Effector memory CD8-positive, alpha-beta T cell (primary cell): ENCODE measurements at regions not wholly inside any gene's neighbourhood (a gene's known extent, or its start where the extent isn't known, plus 50 kb on each side); places are given as distances from the start of the nearest gene placed in this dataset.
"Not testable (repeated sequence)": the region's sequence is repeated elsewhere in the genome, so short reads cannot be mapped to it uniquely, and the experiment has no call there.

ENCODE experiments used
- ATAC-seq: fragments of 150-1000 bp; cut with Tn5 transposase; replicated peaks from 2 replicates; pipeline ENCODE4 v1.10.0; 2021; ENCODE audit warnings: mild to moderate bottlenecking, moderate library complexity
- DNase-seq, 3 experiments: peaks; one replicate each; pipeline ENCODE4 v3.0.0; 2021
- H3K27ac Mint-ChIP-seq, 2 donors: one replicate each; pipeline ENCODE4 v1.8.0; 2022; ENCODE audit warnings: mild to moderate bottlenecking in 2 of 2, mixed read lengths in 2 of 2, moderate library complexity in 2 of 2
- H3K27me3 Mint-ChIP-seq, 2 donors: one replicate each; pipeline ENCODE4 v1.8.0; 2022; ENCODE audit warnings: mixed read lengths in 2 of 2
- H3K36me3 Mint-ChIP-seq: one replicate; pipeline ENCODE4 v1.8.0; 2022; ENCODE audit warnings: mild to moderate bottlenecking, moderate library complexity, mixed read lengths; ENCODE audit not compliant: insufficient read depth
- H3K4me1 Mint-ChIP-seq, 2 donors: one replicate each; pipeline ENCODE4 v1.8.0; 2022; ENCODE audit warnings: low read depth in 2 of 2, mixed read lengths in 2 of 2
- H3K4me3 Mint-ChIP-seq, 2 donors: one replicate each; pipeline ENCODE4 v1.8.0; 2022; ENCODE audit warnings: mild to moderate bottlenecking in 2 of 2, mixed read lengths in 2 of 2, moderate library complexity in 2 of 2
- H3K9me3 Mint-ChIP-seq, 2 donors: one replicate each; pipeline ENCODE4 v1.8.0; 2022; ENCODE audit warnings: mixed read lengths in 2 of 2

DNA sequence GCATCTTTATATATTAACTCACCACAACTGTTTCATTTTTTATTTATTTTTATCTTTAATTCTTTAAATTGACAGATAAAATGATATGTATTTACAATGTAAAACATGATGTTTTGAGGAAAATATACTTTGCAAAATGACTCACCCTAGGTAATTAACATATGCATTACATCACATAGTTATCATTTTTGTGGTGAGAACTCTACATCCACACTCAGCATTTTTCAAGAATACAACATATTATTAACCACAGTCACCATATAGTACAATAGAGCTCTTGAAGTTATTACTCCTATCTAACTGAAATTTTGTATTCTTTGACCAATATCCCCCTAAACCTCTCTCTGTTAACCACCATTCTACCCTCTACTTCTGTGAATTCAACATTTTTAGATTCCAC lies 194.7 kb upstream of the KIF2B start:
- Mint-ChIP-seq H3K4me3 (no peak overlapping the region), H3K27ac (no peak overlapping the region), H3K36me3 (no peaks in the 10 kb centered on the region), H3K9me3 (peaks cover 4 to 7% of the 10 kb centered on the region in 2 donors), H3K4me1 (no peaks in the 10 kb centered on the region), H3K27me3 (no peaks in the 10 kb centered on the region)
- DNase-seq: no peak
- no peak for ATAC-seq

DNA sequence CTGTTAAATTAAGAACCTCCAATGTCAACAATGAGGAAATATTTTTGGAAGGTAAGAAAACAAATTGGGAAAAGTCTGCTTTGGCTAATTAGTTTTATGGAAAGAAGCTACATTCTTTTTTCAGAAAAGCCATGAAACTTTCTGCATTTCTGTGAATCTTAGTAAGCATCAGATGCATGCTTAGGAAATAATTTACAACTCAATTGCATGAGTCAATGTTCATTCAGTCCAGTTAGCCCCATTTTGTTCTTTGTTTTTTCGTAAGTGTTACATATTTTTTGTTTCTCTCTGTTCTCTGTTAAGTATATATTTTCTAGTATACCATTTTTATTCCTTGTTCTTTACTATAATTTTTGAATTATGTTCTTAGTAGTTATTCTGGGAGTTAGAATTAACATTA lies 195.2 kb upstream of the KIF2B start:
- ATAC-seq (no peak), DNase-seq (no peak)
- Mint-ChIP-seq H3K4me3 (no peak overlapping the region), H3K27me3 (no peaks in the 10 kb centered on the region), H3K4me1 (no peaks in the 10 kb centered on the region), H3K9me3 (peaks cover 3 to 7% of the 10 kb centered on the region in 2 donors), H3K36me3 (no peaks in the 10 kb centered on the region), H3K27ac (no peak overlapping the region)

GRCh38 chr17:53626286-53626685 lies 196.4 kb upstream of the KIF2B start:
- Mint-ChIP-seq H3K27ac (no peak overlapping the region), H3K27me3 (no peaks in the 10 kb centered on the region), H3K4me3 (no peak overlapping the region), H3K9me3 (peaks cover 2 to 7% of the 10 kb centered on the region in 2 donors), H3K4me1 (no peaks in the 10 kb centered on the region), H3K36me3 (no peaks in the 10 kb centered on the region)
- ATAC-seq: no peak
- DNase-seq: no peak

DNA sequence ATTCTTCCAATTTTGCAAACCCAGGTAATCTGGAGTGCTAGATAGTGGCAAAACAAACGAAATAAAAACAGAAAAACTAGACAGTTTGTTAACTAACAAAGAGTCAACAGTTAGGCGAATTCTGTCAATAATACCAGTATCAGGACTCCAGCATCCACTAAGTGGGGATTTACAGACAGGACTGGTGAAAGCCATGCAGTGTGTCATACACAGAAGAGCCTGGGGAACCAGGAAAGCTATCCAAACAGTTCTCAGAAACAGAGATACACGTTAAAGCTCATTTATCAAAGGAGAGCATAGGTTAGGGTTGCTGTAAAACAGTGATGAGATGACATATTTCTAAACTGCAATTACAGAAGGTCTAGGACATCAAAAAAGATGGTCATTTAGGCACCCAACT lies 203.7 kb upstream of the KIF2B start:
- H3K9me3 Mint-ChIP-seq: peaks cover 0 to 3% of the 10 kb centered on the region in 2 donors
- no peak overlapping the region for H3K27ac Mint-ChIP-seq
- H3K27me3 Mint-ChIP-seq: no peaks in the 10 kb centered on the region
- no peak overlapping the region for H3K4me3 Mint-ChIP-seq
- H3K36me3 Mint-ChIP-seq: no peaks in the 10 kb centered on the region
- H3K4me1 Mint-ChIP-seq: no peaks in the 10 kb centered on the region
- no peak for DNase-seq
- no peak for ATAC-seq

GRCh38 chr17:53608208-53608607 lies 214.5 kb upstream of the KIF2B start:
- not testable (repeated sequence) for H3K36me3 Mint-ChIP-seq, H3K27me3 Mint-ChIP-seq, DNase-seq, H3K4me3 Mint-ChIP-seq, H3K4me1 Mint-ChIP-seq, ATAC-seq, H3K27ac Mint-ChIP-seq
- peaks cover 10 to 28% of the 10 kb centered on the region in 2 donors for H3K9me3 Mint-ChIP-seq

DNA sequence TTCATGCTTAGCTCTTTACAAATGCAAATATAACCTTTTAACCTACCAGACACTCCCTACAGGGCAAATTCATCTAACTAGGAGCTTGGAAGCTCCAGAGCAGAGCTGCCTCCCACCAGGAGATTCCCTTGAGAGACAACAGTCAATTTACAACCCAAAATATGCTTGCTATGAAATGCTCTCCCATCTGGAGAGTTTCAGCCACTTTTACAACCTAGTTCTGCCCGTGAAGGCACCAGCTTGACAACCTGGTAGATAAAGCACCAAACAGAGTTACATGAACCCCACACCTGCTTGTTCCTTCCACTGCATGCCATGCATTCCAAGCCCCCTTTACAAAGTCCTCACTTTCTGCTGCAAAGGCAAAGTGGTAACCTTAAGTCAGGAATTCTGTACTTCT lies 215.3 kb upstream of the KIF2B start:
- Mint-ChIP-seq H3K4me3 (no peak overlapping the region), H3K27ac (no peak overlapping the region)

DNA sequence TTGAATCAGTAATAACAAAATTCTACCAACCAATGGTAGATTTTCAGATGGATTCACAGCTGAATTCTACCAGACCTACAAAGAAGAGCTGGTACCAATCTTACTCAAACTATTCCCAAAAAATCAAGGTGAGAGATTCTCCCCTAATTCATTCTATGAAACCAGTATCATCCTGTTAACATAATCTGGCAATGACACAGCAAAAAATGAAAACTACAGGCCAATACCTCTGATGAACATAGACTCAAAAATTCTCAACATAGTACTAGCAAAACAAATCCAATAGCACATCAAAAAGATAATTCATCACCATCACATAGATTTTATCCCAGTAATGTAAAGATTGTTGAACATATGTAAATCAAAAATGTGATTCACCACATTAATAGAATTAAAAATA lies 234.4 kb upstream of the KIF2B start:
- H3K4me3 Mint-ChIP-seq: no peak overlapping the region
- no peaks in the 10 kb centered on the region for H3K27me3 Mint-ChIP-seq
- DNase-seq (no peak), ATAC-seq (no peak)
- no peak overlapping the region for H3K27ac Mint-ChIP-seq
- H3K4me1 Mint-ChIP-seq: no peaks in the 10 kb centered on the region
- H3K36me3 Mint-ChIP-seq: peaks cover 2% of the 10 kb centered on the region
- H3K9me3 Mint-ChIP-seq: peaks cover 15 to 20% of the 10 kb centered on the region in 2 donors

More for the DNA sequence above, 215.3 kb upstream of the KIF2B start:
- DNase-seq: no peak
- Mint-ChIP-seq H3K36me3 (no peaks in the 10 kb centered on the region), H3K4me1 (no peaks in the 10 kb centered on the region), H3K9me3 (peaks cover 10 to 34% of the 10 kb centered on the region in 2 donors), H3K27me3 (no peaks in the 10 kb centered on the region)
- no peak for ATAC-seq

- ATAC-seq (no peak), DNase-seq (no peak)
- no peaks in the 10 kb centered on the region for H3K27me3 Mint-ChIP-seq
- H3K9me3 Mint-ChIP-seq: peaks cover 6 to 14% of the 10 kb centered on the region in 2 donors
- H3K4me3 Mint-ChIP-seq: no peak overlapping the region
- H3K4me1 Mint-ChIP-seq: no peaks in the 10 kb centered on the region
- no peak overlapping the region for H3K27ac Mint-ChIP-seq
- H3K36me3 Mint-ChIP-seq: peaks cover 3% of the 10 kb centered on the region
Observed at GRCh38 chr17:53574038-53574437, 248.7 kb upstream of the KIF2B start.

- H3K9me3 Mint-ChIP-seq: peaks cover 5 to 6% of the 10 kb centered on the region in 2 donors
- no peak overlapping the region for H3K4me3 Mint-ChIP-seq
- H3K4me1 Mint-ChIP-seq: no peaks in the 10 kb centered on the region
- H3K36me3 Mint-ChIP-seq: peaks cover 3% of the 10 kb centered on the region
- ATAC-seq (no peak), DNase-seq (no peak)
- no peak overlapping the region for H3K27ac Mint-ChIP-seq
- no peaks in the 10 kb centered on the region for H3K27me3 Mint-ChIP-seq
Observed at GRCh38 chr17:53571342-53571741, 251.4 kb upstream of the KIF2B start.

DNA sequence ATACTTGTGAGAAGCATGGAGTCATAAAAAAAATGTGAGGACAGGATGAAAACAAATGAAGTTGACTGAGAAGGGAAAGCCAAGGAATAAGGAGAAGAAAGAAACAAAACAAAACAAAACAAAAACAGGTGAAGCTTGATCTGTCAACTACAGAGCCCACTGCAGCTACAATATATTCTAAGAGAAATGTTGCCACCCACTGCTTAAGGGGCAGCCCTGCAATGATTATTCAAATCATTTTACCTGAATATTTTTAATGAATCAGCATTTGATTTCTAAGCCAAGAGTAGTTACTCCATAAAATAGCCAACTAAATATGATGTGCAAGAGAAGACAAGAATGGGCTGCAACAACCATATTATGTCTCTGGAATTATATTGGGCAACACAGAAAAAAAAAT lies 252.0 kb upstream of the KIF2B start:
- no peak overlapping the region for H3K27ac Mint-ChIP-seq
- peaks cover 3% of the 10 kb centered on the region for H3K36me3 Mint-ChIP-seq
- H3K9me3 Mint-ChIP-seq: peaks cover 5 to 6% of the 10 kb centered on the region in 2 donors
- no peaks in the 10 kb centered on the region for H3K27me3 Mint-ChIP-seq
- no peak overlapping the region for H3K4me3 Mint-ChIP-seq
- ATAC-seq (no peak), DNase-seq (no peak)
- H3K4me1 Mint-ChIP-seq: no peaks in the 10 kb centered on the region

DNA sequence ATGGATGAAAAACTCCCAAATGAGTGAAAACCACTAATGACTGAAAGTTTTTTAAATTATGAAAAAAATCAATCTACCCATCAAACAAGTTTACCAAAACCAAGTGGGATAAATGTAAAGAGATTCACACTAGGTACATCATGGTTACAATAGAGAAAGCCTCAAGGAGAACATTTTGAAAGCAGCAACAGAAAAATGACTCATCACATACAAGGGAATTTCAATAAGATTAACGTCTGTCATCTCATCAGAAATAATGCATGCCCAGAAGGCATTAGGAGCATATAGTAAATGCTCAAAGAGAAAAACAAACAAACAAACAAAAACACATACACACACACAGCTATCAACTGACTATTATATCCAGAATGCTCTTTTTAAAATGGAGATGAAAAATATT lies 261.8 kb upstream of the KIF2B start:
- Mint-ChIP-seq H3K4me3 (no peak overlapping the region), H3K36me3 (no peaks in the 10 kb centered on the region)

GRCh38 chr17:53548252-53548651 lies 274.5 kb upstream of the KIF2B start:
- Mint-ChIP-seq H3K27ac (no peak overlapping the region), H3K4me3 (no peak overlapping the region)
- ATAC-seq: no peak

More for the DNA sequence above, 261.8 kb upstream of the KIF2B start:
- Mint-ChIP-seq H3K9me3 (peaks cover 6 to 19% of the 10 kb centered on the region in 2 donors), H3K27me3 (no peaks in the 10 kb centered on the region), H3K4me1 (no peaks in the 10 kb centered on the region), H3K27ac (no peak overlapping the region)
- DNase-seq: no peak
- ATAC-seq: no peak

GRCh38 chr17:53543472-53543871 lies 279.3 kb upstream of the KIF2B start:
- no peak for DNase-seq
- Mint-ChIP-seq H3K36me3 (no peaks in the 10 kb centered on the region), H3K4me3 (no peak overlapping the region), H3K27me3 (no peaks in the 10 kb centered on the region), H3K27ac (no peak overlapping the region), H3K4me1 (no peaks in the 10 kb centered on the region), H3K9me3 (peaks cover 4 to 25% of the 10 kb centered on the region in 2 donors)
- no peak for ATAC-seq

More at GRCh38 chr17:53548252-53548651, 274.5 kb upstream of the KIF2B start:
- H3K4me1 Mint-ChIP-seq: no peaks in the 10 kb centered on the region
- no peaks in the 10 kb centered on the region for H3K27me3 Mint-ChIP-seq
- no peaks in the 10 kb centered on the region for H3K36me3 Mint-ChIP-seq
- no peak for DNase-seq
- peaks cover 8 to 10% of the 10 kb centered on the region in 2 donors for H3K9me3 Mint-ChIP-seq

DNA sequence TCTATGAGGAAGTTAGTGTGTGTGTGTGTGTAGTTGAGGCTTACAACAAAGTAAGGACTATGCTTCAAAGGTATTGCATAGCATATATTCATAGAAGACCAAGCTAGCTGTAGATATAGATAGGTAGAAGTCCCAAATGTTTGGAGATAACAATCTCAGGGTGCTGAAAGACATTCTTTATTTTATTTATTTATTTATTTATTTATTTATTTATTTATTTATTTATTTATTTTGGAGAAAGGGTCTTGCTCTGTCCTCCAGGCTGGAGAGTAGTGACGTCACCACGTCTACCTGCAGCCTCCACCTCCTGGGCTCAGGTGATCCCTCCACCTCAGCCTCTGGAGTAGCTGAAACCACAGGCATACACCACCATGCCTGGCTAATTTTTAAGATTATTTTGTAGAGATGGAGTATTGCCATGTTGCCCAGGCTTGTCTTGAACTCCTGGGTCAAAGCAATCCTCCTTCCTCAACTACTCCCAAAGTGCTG lies 284.6 kb upstream of the KIF2B start:
- Mint-ChIP-seq H3K4me1 (no peaks in the 10 kb centered on the region), H3K9me3 (peaks cover 0 to 15% of the 10 kb centered on the region in 2 donors), H3K36me3 (no peaks in the 10 kb centered on the region), H3K4me3 (no peak overlapping the region), H3K27ac (no peak overlapping the region), H3K27me3 (no peaks in the 10 kb centered on the region)
- no peak for ATAC-seq
- DNase-seq: no peak

- H3K4me3 Mint-ChIP-seq: no peak overlapping the region
- DNase-seq: no peak
- no peak overlapping the region for H3K27ac Mint-ChIP-seq
- peaks cover 0 to 6% of the 10 kb centered on the region in 2 donors for H3K9me3 Mint-ChIP-seq
- no peaks in the 10 kb centered on the region for H3K27me3 Mint-ChIP-seq
- no peaks in the 10 kb centered on the region for H3K36me3 Mint-ChIP-seq
- ATAC-seq: no peak
- H3K4me1 Mint-ChIP-seq: no peaks in the 10 kb centered on the region
Observed at GRCh38 chr17:53527473-53527872, 295.3 kb upstream of the KIF2B start.
